ENCODE measurements at regions not wholly inside any gene's neighbourhood (a gene's known extent, or its start where the extent isn't known, plus 50 kb on each side); places are given as distances from the start of the nearest gene placed in this dataset.
"Not testable (repeated sequence)": the region's sequence is repeated elsewhere in the genome, so short reads cannot be mapped to it uniquely, and the experiment has no call there.

GRCh38 chr19:56949626-56950025 lies 109.1 kb upstream of the PEG3 start:
- no peak for DNase-seq

- DNase-seq: no peak
Observed at GRCh38 chr19:56951672-56952071, 111.1 kb upstream of the PEG3 start.

GRCh38 chr19:56953470-56953869 lies 112.9 kb upstream of the PEG3 start:
- no peak for DNase-seq

GRCh38 chr19:56955637-56956216 lies 115.2 kb upstream of the PEG3 start:
- DNase-seq: no peak

GRCh38 chr19:56956503-56957226 lies 116.1 kb upstream of the PEG3 start:
- DNase-seq: no peak

GRCh38 chr19:56959205-56959604 lies 118.7 kb upstream of the PEG3 start:
- DNase-seq: no peak

GRCh38 chr19:56960959-56961543 lies 120.5 kb upstream of the PEG3 start:
- no peak for DNase-seq

- no peak for DNase-seq
Observed at GRCh38 chr19:56964410-56964920, 123.9 kb upstream of the PEG3 start.

GRCh38 chr19:56966225-56966696 lies 125.7 kb upstream of the PEG3 start:
- DNase-seq: no peak

GRCh38 chr19:56966697-56967299 lies 126.3 kb upstream of the PEG3 start:
- DNase-seq: no peak

- no peak for DNase-seq
Observed at GRCh38 chr19:56969156-56969555, 128.6 kb upstream of the PEG3 start.

GRCh38 chr19:56969759-56970178 lies 129.2 kb upstream of the PEG3 start:
- DNase-seq: no peak

GRCh38 chr19:56971230-56971629 lies 130.7 kb upstream of the PEG3 start:
- no peak for DNase-seq

GRCh38 chr19:56972291-56972841 lies 131.8 kb upstream of the PEG3 start:
- no peak for DNase-seq

- no peak for DNase-seq
Observed at GRCh38 chr19:56973713-56974555, 133.4 kb upstream of the PEG3 start.

- DNase-seq: no peak
Observed at GRCh38 chr19:56974556-56975207, 134.2 kb upstream of the PEG3 start.

GRCh38 chr19:56976300-56976699 lies 135.8 kb upstream of the PEG3 start:
- DNase-seq: no peak

GRCh38 chr19:56976995-56977906 lies 136.7 kb upstream of the PEG3 start:
- no peak for DNase-seq

- DNase-seq: no peak
Observed at GRCh38 chr19:56978023-56978565, 137.6 kb upstream of the PEG3 start.

- not testable (repeated sequence) for DNase-seq
Observed at GRCh38 chr19:56980326-56980725, 139.5 kb upstream of the USP29 start.
